ENCODE measurements at regions not wholly inside any gene's neighbourhood (a gene's known extent, or its start where the extent isn't known, plus 50 kb on each side); places are given as distances from the start of the nearest gene placed in this dataset.

GRCh38 chr17:15891318-15891717, 53.6 kb upstream of the ADORA2B start:
- Histone ChIP-seq H3K9ac (replicated peaks; ENCODE audit: extremely low read depth, insufficient read depth, low read length) (no peak overlapping the region), H3K27me3 (ENCODE audit: control insufficient read depth in 2 of 2, insufficient read depth in 2 of 2, low read length in 2 of 2) (no peaks in the 10 kb centered on the region), H3K4me2 (ENCODE audit: insufficient read depth, low read length) (no peak overlapping the region), H3K9me1 (replicated peaks; ENCODE audit: control insufficient read depth, extremely low read depth, insufficient read depth, low read length) (no peaks in the 10 kb centered on the region), H3K4me1 (ENCODE audit: control insufficient read depth, extremely low read depth, insufficient read depth, low read length) (peaks cover 11% of the 10 kb centered on the region), H2AFZ (ENCODE audit: low read depth, low read length) (no peak overlapping the region), H3K4me3 (replicated peaks in 1 of 3; ENCODE audit: insufficient read depth in 1 of 3, low read depth in 1 of 3, low read length in 3 of 3) (no peak overlapping the region), H3K36me3 (ENCODE audit: control insufficient read depth in 2 of 2, extremely low read depth in 1 of 2, insufficient read depth in 2 of 2, low read length in 2 of 2) (no peaks in the 10 kb centered on the region), H3K79me2 (ENCODE audit: control insufficient read depth, insufficient read depth, low read length) (no peaks in the 10 kb centered on the region), H3K27ac (ENCODE audit: insufficient read depth, low read depth, low read length) (no peak overlapping the region), H3K9me3 (replicated peaks; ENCODE audit: control insufficient read depth, insufficient read depth, low read length) (no peaks in the 10 kb centered on the region), H4K20me1 (replicated peaks; ENCODE audit: control insufficient read depth, extremely low read depth, insufficient read depth, low read length) (no peaks in the 10 kb centered on the region)
- DNase-seq (ENCODE audit: low read depth, low spot score) (no peak), FAIRE-seq (no peak)
- dilution Hi-C loops (cut with MboI; ENCODE audit: extremely low pct_ligation_motif_present, low sequenced_read_pairs) (no loop called here), intact Hi-C loops (cut with micrococcal nuclease) (no loop called here)
- no TSS peak for BruUV-seq (replicated peaks)
- TF ChIP-seq EZH2 (IDR thresholded peaks at IDR 0.05; ENCODE audit: borderline replicate concordance, low read depth, low read length, severe bottlenecking) (no peak), POLR2A (IDR thresholded peaks at IDR 0.05; ENCODE audit: low read depth, low read length) (no peak), CTCF (IDR thresholded peaks at IDR 0.05; ENCODE audit: extremely low read depth in 1 of 2, insufficient read depth in 1 of 2, low read depth in 1 of 2, low read length in 2 of 2) (no peak), MAX (IDR thresholded peaks at IDR 0.05; ENCODE audit: insufficient read depth, insufficient read length) (no peak), MYC (IDR thresholded peaks at IDR 0.05; ENCODE audit: low read depth, low read length) (no peak), POLR2AphosphoS5 (IDR thresholded peaks at IDR 0.05; ENCODE audit: insufficient read depth, low read depth, low read length) (no peak), JUN (IDR thresholded peaks at IDR 0.05; ENCODE audit: borderline replicate concordance, insufficient read depth, insufficient read length, low read depth) (no peak), GATA2 (IDR thresholded peaks at IDR 0.05; ENCODE audit: insufficient read depth, insufficient read length, low read depth, low read length) (no peak), FOS (IDR thresholded peaks at IDR 0.05; ENCODE audit: borderline replicate concordance, insufficient read depth, low read length) (no peak)
- ChIA-PET CTCF (interaction anchor here (0.7 kb wide), 1 partner anchor 367 kb away, joined by 4 read pairs; no protein-coding TSS in a partner anchor), POLR2A (interaction anchor here (0.7 kb wide), 1 partner anchor 21 kb away, joined by 4 read pairs; no protein-coding TSS in a partner anchor)
